K562 (cell line): ENCODE measurements at regions not wholly inside any gene's neighbourhood (a gene's known extent, or its start where the extent isn't known, plus 50 kb on each side); places are given as distances from the start of the nearest gene placed in this dataset.

Experiments used
- ATAC-seq: fragments of 200-7000 bp; cut with Tn5 transposase; 3 replicates; pipeline ENCODE4 v1.9.1; 2020; ENCODE audit warnings: moderate library complexity
- BruUV-seq: library from RNA; stranded (reverse); fragments of 400-500 nt; replicated peaks from 2 replicates; lab custom pipeline; 2021; lab: Mats Ljungman, UMichigan
- CTCF ChIA-PET: fragments of 300-600 bp; formaldehyde crosslinking; extraction: SDS; loops from one replicate; lab custom pipeline; 2021; ENCODE audit warnings: low intra/inter-chr PET ratio; lab: Yijun Ruan, JAX
- POLR2A ChIA-PET: fragments of 300-600, 350-650 bp; sonication (Branson Sonifier 250); formaldehyde crosslinking; extraction: SDS; loops from one replicate; lab custom pipeline; 2021; ENCODE audit warnings: antibody characterized with exemption, inconsistent platforms; lab: Yijun Ruan, JAX
- DNase-seq, 4 experiments: peaks; one replicate each; pipeline versions ENCODE4 v3.0.0 to v3.0.0-alpha.2; 2011 to 2018; ENCODE audit warnings: low spot score in 3 of 4, mixed read lengths in 3 of 4; ENCODE audit errors: extremely low read depth in 1 of 4
- FAIRE-seq: peaks from 2 replicates; lab custom pipeline; 2011; peaks lifted over from hg19 to GRCh38; lab: Jason Lieb, UNC
- H2AFZ ChIP-seq: 2 replicates; pipeline ENCODE4 v1.6.0; 2011; ENCODE audit warnings: low read depth, low read length, control low read depth, inconsistent platforms
- H3K27ac ChIP-seq: fragments of 200-600 bp; 3 replicates; pipeline ENCODE4 v1.8.0; 2011; ENCODE audit warnings: low read depth, mild to moderate bottlenecking, control low read depth, inconsistent platforms, low read length, moderate library complexity, mixed read lengths; ENCODE audit errors: extremely low read depth
- H3K27me3 ChIP-seq, 2 experiments: fragments of 300-600 bp in 1 of 2; 2 replicates in 1 of 2; 3 replicates in 1 of 2; pipeline versions ENCODE4 v1.6.0 to v1.8.0; 2011; ENCODE audit warnings: inconsistent platforms in 2 of 2, low read length in 2 of 2, mild to moderate bottlenecking in 1 of 2, mixed read lengths in 1 of 2, moderate library complexity in 1 of 2; ENCODE audit not compliant: control insufficient read depth in 2 of 2, insufficient read depth in 2 of 2
- H3K36me3 ChIP-seq: fragments of 300-600 bp; 3 replicates; pipeline ENCODE4 v1.8.0; 2011; ENCODE audit warnings: mild to moderate bottlenecking, low read length, inconsistent platforms; ENCODE audit not compliant: control insufficient read depth, insufficient read depth
- H3K4me1 ChIP-seq, 2 experiments: fragments of 200-600 bp in 1 of 2; replicated peaks in 1 of 2; 2 replicates in 1 of 2; 3 replicates in 1 of 2; pipeline versions ENCODE4 v1.5.1 to v1.8.0; 2011; ENCODE audit warnings: inconsistent platforms in 2 of 2, low read length in 2 of 2, mild to moderate bottlenecking in 1 of 2, mixed read lengths in 1 of 2, moderate library complexity in 1 of 2; ENCODE audit not compliant: control insufficient read depth in 2 of 2, insufficient read depth in 2 of 2
- H3K4me2 ChIP-seq: 2 replicates; pipeline ENCODE4 v1.6.1; 2011; ENCODE audit warnings: low read length, control low read depth, inconsistent platforms, mixed read lengths; ENCODE audit not compliant: insufficient read depth
- H3K4me3 ChIP-seq: fragments of 200-600 bp; sonication (generic), shearing (Covaris generic); 2 replicates; pipeline ENCODE4 v1.5.1; 2016; ENCODE audit warnings: control low read depth, inconsistent platforms
- H3K79me2 ChIP-seq: fragments of 200-600 bp; 3 replicates; pipeline ENCODE4 v1.8.0; 2011; ENCODE audit warnings: low read length, inconsistent platforms; ENCODE audit not compliant: control insufficient read depth, insufficient read depth
- H3K9ac ChIP-seq, 2 experiments: 2 replicates each; pipeline versions ENCODE4 v1.6.0 to v1.6.1; 2011; ENCODE audit warnings: low read depth in 2 of 2, low read length in 2 of 2, control low read depth in 1 of 2, inconsistent platforms in 1 of 2, mild to moderate bottlenecking in 1 of 2, mixed read lengths in 1 of 2; ENCODE audit not compliant: insufficient read depth in 1 of 2
- H3K9me1 ChIP-seq: one replicate; pipeline ENCODE4 v1.6.0; 2011; ENCODE audit warnings: inconsistent platforms, mild to moderate bottlenecking, low read length, moderate library complexity; ENCODE audit not compliant: control insufficient read depth, insufficient read depth
- H3K9me3 ChIP-seq: replicated peaks from 2 replicates; pipeline ENCODE4 v1.5.1; 2011; ENCODE audit warnings: low read depth, low read length, inconsistent platforms; ENCODE audit not compliant: control insufficient read depth, insufficient read depth
- H4K20me1 ChIP-seq: replicated peaks from 2 replicates; pipeline ENCODE4 v1.6.1; 2011; ENCODE audit warnings: low read length, inconsistent platforms, mixed read lengths; ENCODE audit not compliant: control insufficient read depth, insufficient read depth
- BRCA1 ChIP-seq, 2 experiments: fragments of 450-650 bp in 1 of 2; sonication (generic) in 1 of 2; formaldehyde crosslinking in 1 of 2; IDR thresholded peaks; 2 replicates each; pipeline versions ENCODE4 v1.5.0 to v1.6.1; 2017 to 2020; ENCODE audit warnings: mild to moderate bottlenecking in 1 of 2, missing genetic modification reagents in 1 of 2
- KDM1A ChIP-seq, 2 experiments: fragments of 450-650 bp; IDR thresholded peaks; 2 replicates each; pipeline ENCODE4 v1.6.1; 2016; ENCODE audit warnings: mild to moderate bottlenecking in 2 of 2
- PHB2 ChIP-seq: fragments of 450-650 bp; IDR thresholded peaks from 2 replicates; pipeline ENCODE4 v1.6.1; 2017; ENCODE audit warnings: low read depth
- PHF20 ChIP-seq: fragments of 450-650 bp; IDR thresholded peaks from 2 replicates; pipeline ENCODE4 v1.6.1; 2018; ENCODE audit not compliant: partially characterized antibody
- RUNX1 ChIP-seq: sonication (generic); IDR thresholded peaks from 2 replicates; pipeline ENCODE4 v1.6.1; 2016; ENCODE audit warnings: antibody characterized with exemption, low read depth
- TCF3 ChIP-seq: sonication (generic); formaldehyde crosslinking; IDR thresholded peaks from 2 replicates; pipeline ENCODE4 v1.4.0; 2020; ENCODE audit warnings: mild to moderate bottlenecking, missing genetic modification reagents
- WGBS: fragments of 100-300 bp; shearing (Covaris generic); methylation state at CpG from one replicate; pipeline ENCODE4 v1.1.6; 2016; ENCODE audit warnings: low coverage, mixed read lengths; ENCODE audit not compliant: insufficient coverage; ENCODE audit errors: missing lambda C conversion rate; 5-methylcytosine and 5-hydroxymethylcytosine counted together
- in situ Hi-C: fragments of 300-500 bp; cut with MboI; formaldehyde crosslinking; loops from 4 replicates; pipeline ENCODE4 v1.15.0; 2018; ENCODE audit warnings: inconsistent platforms, mixed read lengths
- intact Hi-C: fragments of 100-400 bp; cut with micrococcal nuclease; formaldehyde crosslinking; loops from 2 replicates; pipeline ENCODE4 v1.14.2; 2022
- TF ChIP-seq, protein P1 (sequence below): sonication (generic); formaldehyde crosslinking; IDR thresholded peaks from 2 replicates; pipeline ENCODE4 v1.8.0; 2022; ENCODE audit warnings: mild to moderate bottlenecking, missing genetic modification reagents
- TF ChIP-seq, protein P2 (sequence below): fragments of 200-800 bp; sonication (Bioruptor generic); IDR thresholded peaks from 2 replicates; pipeline ENCODE4 v1.6.1; 2017; ENCODE audit warnings: missing genetic modification characterization, missing compliant biosample characterization
- TF ChIP-seq, protein P3 (sequence below), 2 experiments: fragments of 450-650 bp in 1 of 2; sonication (generic) in 1 of 2; formaldehyde crosslinking in 1 of 2; IDR thresholded peaks; 2 replicates each; pipeline versions ENCODE4 v1.7.1 to v1.9.0; 2016 to 2022; ENCODE audit warnings: inconsistent platforms in 1 of 2, mild to moderate bottlenecking in 1 of 2, missing genetic modification reagents in 1 of 2

DNA sequence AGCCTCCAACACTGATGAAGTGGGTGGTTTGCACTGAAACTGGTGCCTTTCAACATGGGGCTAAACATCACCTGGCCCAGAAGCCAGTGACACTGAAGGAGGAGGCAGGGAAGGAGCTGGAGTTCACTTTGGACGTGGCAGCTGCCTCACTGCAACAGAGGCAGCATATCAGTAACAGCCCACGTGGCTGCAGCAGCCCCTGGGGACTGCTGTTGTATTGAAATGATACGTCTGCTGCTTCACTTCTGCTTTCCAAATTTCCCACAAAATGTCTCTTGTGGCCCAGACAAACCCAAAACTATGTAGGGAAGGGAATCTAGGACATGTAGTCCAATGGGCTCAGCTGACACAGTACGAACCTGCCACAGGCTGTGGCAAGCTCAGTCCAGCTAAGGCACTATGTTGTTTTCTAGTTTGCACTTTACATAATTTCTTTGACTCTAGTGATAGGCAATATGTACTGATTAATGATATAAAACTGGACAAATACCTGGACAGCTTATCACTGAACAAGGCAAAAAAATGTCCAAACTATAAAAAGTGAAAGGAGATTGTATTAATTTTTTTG is 84.7 kb upstream of the RAPGEF2 start (continued):
- TF ChIP-seq, protein P1, sequence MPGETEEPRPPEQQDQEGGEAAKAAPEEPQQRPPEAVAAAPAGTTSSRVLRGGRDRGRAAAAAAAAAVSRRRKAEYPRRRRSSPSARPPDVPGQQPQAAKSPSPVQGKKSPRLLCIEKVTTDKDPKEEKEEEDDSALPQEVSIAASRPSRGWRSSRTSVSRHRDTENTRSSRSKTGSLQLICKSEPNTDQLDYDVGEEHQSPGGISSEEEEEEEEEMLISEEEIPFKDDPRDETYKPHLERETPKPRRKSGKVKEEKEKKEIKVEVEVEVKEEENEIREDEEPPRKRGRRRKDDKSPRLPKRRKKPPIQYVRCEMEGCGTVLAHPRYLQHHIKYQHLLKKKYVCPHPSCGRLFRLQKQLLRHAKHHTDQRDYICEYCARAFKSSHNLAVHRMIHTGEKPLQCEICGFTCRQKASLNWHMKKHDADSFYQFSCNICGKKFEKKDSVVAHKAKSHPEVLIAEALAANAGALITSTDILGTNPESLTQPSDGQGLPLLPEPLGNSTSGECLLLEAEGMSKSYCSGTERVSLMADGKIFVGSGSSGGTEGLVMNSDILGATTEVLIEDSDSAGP = no peak
- TF ChIP-seq BRCA1 (IDR thresholded peaks at IDR 0.05) (no peak), BRCA1 (CRISPR knock-in tag; IDR thresholded peaks at IDR 0.05) (no peak), TCF3 (CRISPR knock-in tag) (peak; percentile 46; the same call in 1 of the 2 replicates)
- TF ChIP-seq, protein P2, sequence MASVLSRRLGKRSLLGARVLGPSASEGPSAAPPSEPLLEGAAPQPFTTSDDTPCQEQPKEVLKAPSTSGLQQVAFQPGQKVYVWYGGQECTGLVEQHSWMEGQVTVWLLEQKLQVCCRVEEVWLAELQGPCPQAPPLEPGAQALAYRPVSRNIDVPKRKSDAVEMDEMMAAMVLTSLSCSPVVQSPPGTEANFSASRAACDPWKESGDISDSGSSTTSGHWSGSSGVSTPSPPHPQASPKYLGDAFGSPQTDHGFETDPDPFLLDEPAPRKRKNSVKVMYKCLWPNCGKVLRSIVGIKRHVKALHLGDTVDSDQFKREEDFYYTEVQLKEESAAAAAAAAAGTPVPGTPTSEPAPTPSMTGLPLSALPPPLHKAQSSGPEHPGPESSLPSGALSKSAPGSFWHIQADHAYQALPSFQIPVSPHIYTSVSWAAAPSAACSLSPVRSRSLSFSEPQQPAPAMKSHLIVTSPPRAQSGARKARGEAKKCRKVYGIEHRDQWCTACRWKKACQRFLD = no peak
- TF ChIP-seq, all 486 proteins: peak for 18

DNA sequence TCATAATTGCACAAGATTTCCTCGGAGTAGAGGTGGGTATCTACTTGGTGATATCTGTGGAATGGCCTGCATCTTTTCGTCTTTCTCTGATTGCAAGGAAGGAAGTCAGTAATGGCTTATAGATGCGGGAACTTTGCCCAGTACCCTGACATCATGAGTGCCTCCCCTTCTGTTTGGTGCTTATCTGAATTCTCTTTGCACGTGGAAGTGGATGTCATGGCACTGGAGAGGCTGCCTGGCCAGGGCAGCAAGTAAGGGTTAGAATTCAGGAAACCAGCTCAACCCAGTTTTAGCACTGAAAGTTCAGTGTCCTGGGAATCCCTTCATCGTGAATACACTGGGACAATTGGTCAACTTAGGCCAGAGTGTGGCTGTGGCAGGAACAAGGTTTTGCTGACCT is 83.5 kb upstream of the RAPGEF2 start:
- Histone ChIP-seq H3K27me3 (no peaks in the 10 kb centered on the region), H3K79me2 (no peaks in the 10 kb centered on the region), H3K9me3 (no peaks in the 10 kb centered on the region), H3K9ac (no peak overlapping the region), H3K36me3 (no peaks in the 10 kb centered on the region), H3K4me1 (peaks cover 3 to 13% of the 10 kb centered on the region in 2 experiments; a peak in 3 of 5 replicates), H4K20me1 (no peaks in the 10 kb centered on the region), H3K4me3 (no peak overlapping the region), H3K4me2 (no peak overlapping the region), H3K9me1 (no peaks in the 10 kb centered on the region), H2AFZ (no peak overlapping the region), H3K27ac (no peak overlapping the region)
- in situ Hi-C loops = no loop called here
- intact Hi-C loops = no loop called here
- DNase-seq (no peak), ATAC-seq (no peak), FAIRE-seq (no peak)
- 30% methylated on average over 5 of the region's 5 CpGs for WGBS
- ChIA-PET CTCF (no interaction called here), POLR2A (no interaction called here)
- BruUV-seq = no TSS peak
- TF ChIP-seq PHB2 (no peak), PHF20 (no peak), KDM1A (IDR thresholded peaks at IDR 0.05) (no peak), RUNX1 (no peak)
- TF ChIP-seq, protein P3, sequence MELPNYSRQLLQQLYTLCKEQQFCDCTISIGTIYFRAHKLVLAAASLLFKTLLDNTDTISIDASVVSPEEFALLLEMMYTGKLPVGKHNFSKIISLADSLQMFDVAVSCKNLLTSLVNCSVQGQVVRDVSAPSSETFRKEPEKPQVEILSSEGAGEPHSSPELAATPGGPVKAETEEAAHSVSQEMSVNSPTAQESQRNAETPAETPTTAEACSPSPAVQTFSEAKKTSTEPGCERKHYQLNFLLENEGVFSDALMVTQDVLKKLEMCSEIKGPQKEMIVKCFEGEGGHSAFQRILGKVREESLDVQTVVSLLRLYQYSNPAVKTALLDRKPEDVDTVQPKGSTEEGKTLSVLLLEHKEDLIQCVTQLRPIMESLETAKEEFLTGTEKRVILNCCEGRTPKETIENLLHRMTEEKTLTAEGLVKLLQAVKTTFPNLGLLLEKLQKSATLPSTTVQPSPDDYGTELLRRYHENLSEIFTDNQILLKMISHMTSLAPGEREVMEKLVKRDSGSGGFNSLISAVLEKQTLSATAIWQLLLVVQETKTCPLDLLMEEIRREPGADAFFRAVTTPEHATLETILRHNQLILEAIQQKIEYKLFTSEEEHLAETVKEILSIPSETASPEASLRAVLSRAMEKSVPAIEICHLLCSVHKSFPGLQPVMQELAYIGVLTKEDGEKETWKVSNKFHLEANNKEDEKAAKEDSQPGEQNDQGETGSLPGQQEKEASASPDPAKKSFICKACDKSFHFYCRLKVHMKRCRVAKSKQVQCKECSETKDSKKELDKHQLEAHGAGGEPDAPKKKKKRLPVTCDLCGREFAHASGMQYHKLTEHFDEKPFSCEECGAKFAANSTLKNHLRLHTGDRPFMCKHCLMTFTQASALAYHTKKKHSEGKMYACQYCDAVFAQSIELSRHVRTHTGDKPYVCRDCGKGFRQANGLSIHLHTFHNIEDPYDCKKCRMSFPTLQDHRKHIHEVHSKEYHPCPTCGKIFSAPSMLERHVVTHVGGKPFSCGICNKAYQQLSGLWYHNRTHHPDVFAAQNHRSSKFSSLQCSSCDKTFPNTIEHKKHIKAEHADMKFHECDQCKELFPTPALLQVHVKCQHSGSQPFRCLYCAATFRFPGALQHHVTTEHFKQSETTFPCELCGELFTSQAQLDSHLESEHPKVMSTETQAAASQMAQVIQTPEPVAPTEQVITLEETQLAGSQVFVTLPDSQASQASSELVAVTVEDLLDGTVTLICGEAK (IDR thresholded peaks at IDR 0.05) = no peak
- TF ChIP-seq, protein P3 (CRISPR knock-in tag; IDR thresholded peaks at IDR 0.05) = no peak
